Thoracic aorta (tissue), 2 donors: ENCODE measurements at regions not wholly inside any gene's neighbourhood (a gene's known extent, or its start where the extent isn't known, plus 50 kb on each side); places are given as distances from the start of the nearest gene placed in this dataset.

Source experiments
- ATAC-seq: fragments of 150-250 bp; one replicate; pipeline ENCODE4 v1.8.0; 2017; ENCODE audit warnings: low read depth; ENCODE audit not compliant: insufficient number of reproducible peaks, low FRiP score
- DNase-seq: peaks from one replicate; pipeline ENCODE4 v3.0.0-alpha.2; 2020; ENCODE audit warnings: low spot score
- H3K27ac ChIP-seq, 2 donors: fragments of 200-600 bp; sonication (generic); 1 replicate in 1 of 2; 2 replicates in 1 of 2; pipeline ENCODE4 v1.5.1; 2016; ENCODE audit warnings: mild to moderate bottlenecking in 2 of 2, moderate library complexity in 2 of 2
- H3K27me3 ChIP-seq: fragments of 200-600 bp; sonication (generic); replicated peaks from 2 replicates; pipeline ENCODE4 v1.6.0; 2016; ENCODE audit warnings: mild to moderate bottlenecking; ENCODE audit not compliant: insufficient read depth
- H3K36me3 ChIP-seq: fragments of 200-600 bp; sonication (generic); one replicate; pipeline ENCODE4 v1.5.1; 2016
- H3K4me1 ChIP-seq, 2 donors: fragments of 200-600 bp; sonication (generic); 1 replicate in 1 of 2; 2 replicates in 1 of 2; pipeline versions ENCODE4 v1.5.1 to v1.6.0; 2016; ENCODE audit warnings: low read depth in 2 of 2, mild to moderate bottlenecking in 1 of 2; ENCODE audit not compliant: control insufficient read depth in 1 of 2
- H3K4me3 ChIP-seq: fragments of 200-600 bp; sonication (generic); 2 replicates; pipeline ENCODE4 v1.5.1; 2016; ENCODE audit warnings: mild to moderate bottlenecking
- H3K9me3 ChIP-seq: fragments of 200-600 bp; sonication (generic); 2 replicates; pipeline ENCODE4 v1.5.1; 2016
- TF ChIP-seq, protein P1 (sequence below): fragments of 200-600 bp; sonication (generic); IDR thresholded peaks from one replicate; pipeline ENCODE4 v1.5.1; 2019; ENCODE audit warnings: antibody characterized with exemption

- H3K4me3 ChIP-seq, result no peak overlapping the region
- no peaks in the 10 kb centered on the region for H3K36me3 ChIP-seq
- no peak for DNase-seq
- ATAC-seq, result no peak
- H3K27me3 ChIP-seq, result no peaks in the 10 kb centered on the region
- no peak overlapping the region for H3K27ac ChIP-seq
- H3K9me3 ChIP-seq, result no peaks in the 10 kb centered on the region
- H3K4me1 ChIP-seq, result no peaks in the 10 kb centered on the region
- TF ChIP-seq, protein P1, sequence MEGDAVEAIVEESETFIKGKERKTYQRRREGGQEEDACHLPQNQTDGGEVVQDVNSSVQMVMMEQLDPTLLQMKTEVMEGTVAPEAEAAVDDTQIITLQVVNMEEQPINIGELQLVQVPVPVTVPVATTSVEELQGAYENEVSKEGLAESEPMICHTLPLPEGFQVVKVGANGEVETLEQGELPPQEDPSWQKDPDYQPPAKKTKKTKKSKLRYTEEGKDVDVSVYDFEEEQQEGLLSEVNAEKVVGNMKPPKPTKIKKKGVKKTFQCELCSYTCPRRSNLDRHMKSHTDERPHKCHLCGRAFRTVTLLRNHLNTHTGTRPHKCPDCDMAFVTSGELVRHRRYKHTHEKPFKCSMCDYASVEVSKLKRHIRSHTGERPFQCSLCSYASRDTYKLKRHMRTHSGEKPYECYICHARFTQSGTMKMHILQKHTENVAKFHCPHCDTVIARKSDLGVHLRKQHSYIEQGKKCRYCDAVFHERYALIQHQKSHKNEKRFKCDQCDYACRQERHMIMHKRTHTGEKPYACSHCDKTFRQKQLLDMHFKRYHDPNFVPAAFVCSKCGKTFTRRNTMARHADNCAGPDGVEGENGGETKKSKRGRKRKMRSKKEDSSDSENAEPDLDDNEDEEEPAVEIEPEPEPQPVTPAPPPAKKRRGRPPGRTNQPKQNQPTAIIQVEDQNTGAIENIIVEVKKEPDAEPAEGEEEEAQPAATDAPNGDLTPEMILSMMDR, result no peak
These were observed 461.8 kb downstream of the KIF4B start for GRCh38 chr5:155475318-155475717.

DNA sequence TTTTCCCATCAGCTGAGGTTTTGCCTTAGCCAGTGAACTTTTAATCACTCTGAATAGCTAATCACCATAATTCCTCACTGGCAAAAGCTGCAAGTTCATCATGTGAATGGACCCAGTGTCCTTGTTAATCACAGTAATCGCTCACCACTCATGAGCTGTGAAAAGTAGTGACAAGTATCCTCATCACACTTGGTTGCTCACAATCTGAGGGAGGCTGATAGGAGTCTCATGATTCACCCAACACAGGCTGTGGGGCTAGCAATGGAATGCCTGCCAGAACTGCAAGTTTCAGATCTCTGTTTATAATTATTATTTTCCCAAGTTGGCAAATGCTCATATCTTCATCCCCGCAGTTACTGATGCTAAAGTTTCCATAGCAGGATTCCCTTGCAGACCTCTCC, 467.2 kb downstream of the KIF4B start:
- Histone ChIP-seq H3K27me3 (no peaks in the 10 kb centered on the region), H3K27ac (no peak overlapping the region), H3K4me3 (no peak overlapping the region), H3K9me3 (no peaks in the 10 kb centered on the region), H3K4me1 (no peaks in the 10 kb centered on the region), H3K36me3 (no peaks in the 10 kb centered on the region)
- DNase-seq (no peak), ATAC-seq (no peak)
- TF ChIP-seq, protein P1, result no peak

DNA sequence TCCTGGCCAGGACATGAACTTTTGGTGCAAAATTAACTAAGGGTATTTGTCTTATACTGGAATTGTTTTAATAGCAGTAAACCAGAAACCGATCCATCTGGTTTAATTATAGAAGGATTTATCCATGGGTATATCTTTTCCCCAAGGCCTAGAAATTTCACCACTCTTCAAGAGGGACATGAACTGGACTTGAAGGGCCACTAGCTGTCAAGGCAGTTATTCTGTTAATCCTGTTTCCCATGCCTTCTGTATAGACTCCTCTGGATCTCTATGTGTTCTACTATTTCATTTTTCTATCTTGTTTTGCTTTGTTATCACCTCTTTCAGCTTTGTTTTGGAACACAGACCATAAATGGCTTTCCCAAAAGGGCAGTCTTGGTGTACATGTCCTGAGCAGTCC, 467.6 kb downstream of the KIF4B start:
- ATAC-seq (no peak), DNase-seq (no peak)
- H3K27ac ChIP-seq, result no peak overlapping the region
- TF ChIP-seq, protein P1, result no peak
- no peaks in the 10 kb centered on the region for H3K36me3 ChIP-seq
- no peak overlapping the region for H3K4me3 ChIP-seq
- H3K27me3 ChIP-seq, result no peaks in the 10 kb centered on the region
- no peaks in the 10 kb centered on the region for H3K9me3 ChIP-seq
- no peaks in the 10 kb centered on the region for H3K4me1 ChIP-seq

DNA sequence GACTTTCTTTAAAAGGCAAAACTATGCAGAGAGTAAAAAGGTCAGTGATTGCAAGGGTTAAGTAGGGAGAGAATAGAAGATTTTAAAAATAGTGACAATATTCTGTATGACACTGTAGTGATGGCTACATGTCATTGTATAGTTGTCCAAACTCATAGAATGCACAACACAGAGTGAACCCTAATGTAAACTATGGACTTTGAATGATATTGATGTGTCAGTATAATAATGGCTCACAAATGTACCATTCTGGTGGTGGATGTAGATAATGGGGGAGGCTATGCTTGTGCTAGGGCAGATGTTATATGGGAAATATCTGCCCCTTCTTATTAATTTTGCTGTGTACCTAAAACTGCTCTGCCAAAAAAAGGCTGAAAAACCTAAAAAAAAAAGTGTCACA, 468.9 kb downstream of the KIF4B start:
- Histone ChIP-seq H3K4me1 (no peaks in the 10 kb centered on the region), H3K9me3 (no peaks in the 10 kb centered on the region), H3K36me3 (no peaks in the 10 kb centered on the region), H3K4me3 (no peak overlapping the region), H3K27me3 (no peaks in the 10 kb centered on the region), H3K27ac (no peak overlapping the region)
- ATAC-seq (no peak), DNase-seq (no peak)
- TF ChIP-seq, protein P1, result no peak

- no peaks in the 10 kb centered on the region for H3K4me1 ChIP-seq
- no peaks in the 10 kb centered on the region for H3K36me3 ChIP-seq
- ATAC-seq, result no peak
- no peak overlapping the region for H3K4me3 ChIP-seq
- DNase-seq, result no peak
- TF ChIP-seq, protein P1, result no peak
- H3K27ac ChIP-seq, result no peak overlapping the region
- no peaks in the 10 kb centered on the region for H3K27me3 ChIP-seq
- no peaks in the 10 kb centered on the region for H3K9me3 ChIP-seq
These were observed 471.8 kb downstream of the KIF4B start for GRCh38 chr5:155485386-155485785.
